IPS DF 19.7 (cell line): ENCODE measurements at regions not wholly inside any gene's neighbourhood (a gene's known extent, or its start where the extent isn't known, plus 50 kb on each side); places are given as distances from the start of the nearest gene placed in this dataset.
"Not testable (repeated sequence)": the region's sequence is repeated elsewhere in the genome, so short reads cannot be mapped to it uniquely, and the experiment has no call there.

Experiments
- DNase-seq: peaks from one replicate; pipeline ENCODE4 v3.0.0-alpha.2; 2013; ENCODE audit warnings: low read depth, low spot score

DNA sequence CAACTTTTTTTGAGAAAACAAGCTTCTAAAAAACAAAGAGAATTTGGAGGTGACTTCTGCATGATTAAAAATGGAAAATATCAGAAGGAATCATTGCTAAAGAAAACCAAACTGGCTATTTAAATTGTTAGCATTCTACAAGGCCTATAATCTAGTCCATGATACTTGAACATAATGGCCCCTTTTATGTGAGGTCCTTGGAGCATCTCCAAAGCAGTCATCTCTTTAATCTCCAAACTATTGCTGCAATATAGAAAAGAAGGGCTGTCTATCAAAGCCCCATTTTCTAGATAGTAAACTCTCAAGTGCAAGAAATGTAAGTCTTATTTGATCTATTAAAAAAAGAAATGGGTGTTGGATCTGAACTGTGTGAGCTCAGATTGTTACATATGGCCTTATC lies 615.1 kb downstream of the CENPC start:
- DNase-seq = no peak

DNA sequence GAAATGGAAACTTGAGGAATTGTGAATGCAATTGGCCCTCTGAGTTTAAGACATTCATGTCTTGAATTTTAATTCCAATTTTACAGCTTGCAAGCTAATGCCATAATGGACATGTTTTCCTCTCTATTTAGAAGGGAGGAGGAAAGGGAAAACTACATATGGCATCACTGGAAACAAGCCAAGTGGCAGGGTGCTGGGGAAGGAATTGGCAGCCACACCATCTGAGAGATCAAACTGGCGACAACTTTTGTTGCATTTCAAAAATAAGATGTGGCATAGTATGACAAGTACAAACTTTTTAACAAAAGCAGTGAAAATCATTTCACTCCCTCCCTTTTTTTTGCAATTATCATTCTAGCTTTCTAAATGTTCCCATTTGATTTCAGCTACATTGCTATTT lies 615.6 kb downstream of the CENPC start:
- DNase-seq = no peak

DNA sequence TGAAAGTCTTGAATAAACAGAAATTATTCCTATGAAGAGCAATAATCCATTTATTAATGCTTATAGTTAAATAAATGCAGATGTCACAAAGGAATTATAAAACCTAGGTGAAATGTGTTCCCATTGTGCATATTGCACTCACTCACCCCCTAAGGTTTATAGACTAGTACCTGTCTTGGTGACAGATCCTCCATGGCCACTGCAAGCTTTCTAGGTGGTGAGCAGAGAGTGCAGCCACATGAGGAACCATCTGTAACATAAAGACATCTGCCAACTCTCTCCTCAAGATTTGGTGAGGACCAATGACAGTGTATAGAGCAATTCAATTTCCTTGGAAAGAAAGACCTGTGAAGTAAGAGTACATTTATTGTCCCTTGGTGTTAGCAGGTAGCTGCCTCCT lies 616.4 kb downstream of the CENPC start:
- not testable (repeated sequence) for DNase-seq

DNA sequence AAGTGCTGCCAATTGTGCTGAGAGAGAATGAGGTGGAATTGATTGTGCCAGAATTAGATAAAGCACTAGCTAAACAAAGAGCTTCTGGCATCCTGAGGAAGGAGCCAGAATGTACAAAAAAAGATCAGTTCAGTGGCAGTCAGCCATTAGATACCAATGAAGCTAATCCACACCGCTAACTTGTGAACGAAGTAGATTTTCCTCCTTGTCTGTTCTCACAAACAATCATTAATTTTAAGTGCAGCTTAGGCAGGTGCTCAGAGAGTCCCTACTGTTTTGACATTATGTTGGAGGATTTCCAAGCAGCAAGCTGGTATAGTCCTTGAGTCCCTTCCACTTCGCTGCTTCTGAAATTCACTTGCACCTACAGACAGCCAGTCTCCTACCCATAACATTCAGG lies 617.4 kb downstream of the CENPC start:
- DNase-seq = no peak

DNA sequence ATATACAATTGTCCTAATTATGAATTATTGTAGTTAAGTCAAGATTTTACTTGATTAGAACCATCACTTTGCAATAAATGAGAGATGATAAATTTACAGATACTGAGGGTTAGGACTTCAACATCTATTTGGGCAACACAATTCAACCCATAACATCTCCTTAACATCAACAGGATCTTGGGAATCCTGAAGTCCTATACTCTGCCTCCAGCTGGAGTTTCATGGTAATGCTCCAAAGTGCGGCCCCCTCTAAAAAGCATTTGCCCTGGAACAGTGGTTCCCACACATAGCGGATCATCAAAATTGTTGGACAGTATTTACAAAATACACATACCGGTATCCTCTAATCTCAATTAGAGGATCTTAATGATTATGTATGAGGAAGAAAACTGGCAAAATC lies 618.6 kb downstream of the CENPC start:
- DNase-seq = no peak

DNA sequence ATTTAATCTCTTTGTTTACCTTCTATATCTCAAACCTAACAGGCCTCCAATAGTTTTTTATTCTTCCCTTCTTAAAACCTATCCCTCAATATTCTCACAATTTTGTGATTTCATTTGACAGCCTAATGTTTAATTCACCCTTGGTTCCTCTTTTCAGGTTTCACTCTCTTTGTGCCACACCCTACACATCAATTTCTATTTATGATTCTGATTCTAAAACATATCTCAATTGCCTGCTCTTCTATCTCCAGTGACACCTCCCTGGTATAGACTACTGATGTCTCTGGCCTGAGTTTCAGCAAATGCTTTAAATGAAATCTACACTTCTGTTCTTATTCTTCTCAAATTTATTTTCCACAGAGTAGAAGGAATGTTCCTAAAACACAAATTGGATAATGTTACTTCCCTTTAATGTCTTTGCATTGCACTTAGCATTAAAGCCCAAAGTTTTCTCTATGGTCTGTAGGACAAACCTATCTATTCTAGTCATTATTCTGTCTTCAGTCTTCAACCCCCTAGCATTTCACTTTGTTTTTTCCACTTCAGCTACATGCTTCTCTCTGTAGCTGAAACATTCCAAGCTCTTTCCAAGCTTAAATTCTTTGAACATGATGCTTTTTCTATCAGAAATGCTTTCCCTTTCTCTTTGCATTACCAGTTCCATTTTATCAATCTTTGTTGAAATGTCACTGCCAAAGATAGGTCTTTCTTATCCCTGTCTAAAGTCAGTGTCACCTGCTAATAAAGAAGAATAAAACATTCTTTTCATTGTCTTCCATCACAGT lies 622.0 kb downstream of the CENPC start:
- no peak for DNase-seq

DNA sequence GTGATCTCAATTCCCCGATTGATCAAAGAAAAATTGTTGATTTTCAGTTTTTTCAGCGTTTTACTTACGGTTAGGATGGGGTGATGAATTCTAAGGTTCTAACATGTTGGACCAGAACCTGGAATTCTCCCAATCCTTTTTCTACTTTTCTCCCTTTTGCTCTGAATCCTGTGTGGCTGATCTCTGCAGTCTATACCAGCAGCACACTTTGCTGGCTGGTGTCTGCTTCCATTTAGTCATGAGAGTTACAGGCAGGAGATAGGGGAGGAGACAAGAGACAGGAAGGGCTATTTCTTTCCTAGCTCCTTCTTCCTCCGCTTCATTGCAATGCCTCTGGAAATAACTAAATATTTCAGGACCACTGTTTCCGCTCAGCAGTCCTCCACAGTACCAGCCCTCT lies 623.9 kb downstream of the CENPC start:
- DNase-seq = no peak

DNA sequence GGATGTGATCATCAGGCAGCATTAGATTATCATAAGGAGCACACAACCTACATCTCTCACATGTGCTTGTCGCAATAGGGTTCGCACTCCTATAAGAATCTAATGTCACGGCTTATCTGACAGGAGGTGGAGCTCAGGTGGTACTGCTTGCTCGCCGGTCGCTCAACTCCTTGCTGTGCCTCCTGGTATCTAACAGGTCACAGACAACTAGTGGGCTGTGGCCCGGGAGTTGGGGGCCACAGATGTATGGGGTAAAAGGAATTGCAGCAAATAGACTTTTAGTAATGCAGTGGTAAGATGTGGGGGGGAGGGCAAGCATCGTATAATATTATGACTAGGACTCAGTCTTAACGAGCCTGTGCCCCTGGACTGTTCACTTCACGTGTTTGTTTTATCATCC lies 624.8 kb downstream of the CENPC start:
- no peak for DNase-seq

DNA sequence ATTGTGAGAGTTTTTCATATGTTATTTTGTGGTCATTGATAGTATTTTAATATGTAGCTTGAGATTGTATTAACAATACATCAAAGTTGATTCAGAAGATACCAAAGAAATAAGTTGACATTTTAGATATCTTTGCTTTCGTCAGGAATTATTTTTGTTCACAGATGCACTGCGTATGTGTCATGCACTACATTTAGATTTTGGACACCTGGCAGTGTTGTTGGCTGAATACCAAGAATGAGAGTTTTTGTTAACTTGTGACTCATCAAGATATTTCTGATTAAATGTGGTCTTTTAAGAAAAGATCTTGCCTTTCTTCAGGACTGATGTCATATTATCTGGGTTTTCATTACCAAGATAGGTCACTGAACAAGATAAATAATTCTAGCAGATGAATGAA lies 633.4 kb downstream of the CENPC start:
- DNase-seq = no peak

DNA sequence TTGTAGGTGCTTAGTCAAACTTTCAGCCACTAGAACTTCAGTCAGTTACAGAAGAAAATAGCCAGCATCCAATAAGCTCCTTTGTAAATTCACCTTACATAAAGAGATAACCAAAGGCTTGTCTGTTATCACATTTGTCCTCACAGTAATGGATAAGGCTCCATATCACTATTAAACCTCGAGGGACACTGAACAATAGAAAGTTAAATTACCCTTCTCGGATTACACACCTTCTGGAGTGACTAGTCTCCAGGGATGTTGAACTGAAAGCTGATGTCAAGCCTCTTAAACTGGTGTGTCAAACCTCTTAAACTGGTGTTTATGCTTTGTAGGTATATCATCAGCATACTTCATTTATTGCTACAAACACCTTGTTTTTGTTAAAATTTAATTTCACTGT lies 639.0 kb downstream of the CENPC start:
- DNase-seq = no peak

DNA sequence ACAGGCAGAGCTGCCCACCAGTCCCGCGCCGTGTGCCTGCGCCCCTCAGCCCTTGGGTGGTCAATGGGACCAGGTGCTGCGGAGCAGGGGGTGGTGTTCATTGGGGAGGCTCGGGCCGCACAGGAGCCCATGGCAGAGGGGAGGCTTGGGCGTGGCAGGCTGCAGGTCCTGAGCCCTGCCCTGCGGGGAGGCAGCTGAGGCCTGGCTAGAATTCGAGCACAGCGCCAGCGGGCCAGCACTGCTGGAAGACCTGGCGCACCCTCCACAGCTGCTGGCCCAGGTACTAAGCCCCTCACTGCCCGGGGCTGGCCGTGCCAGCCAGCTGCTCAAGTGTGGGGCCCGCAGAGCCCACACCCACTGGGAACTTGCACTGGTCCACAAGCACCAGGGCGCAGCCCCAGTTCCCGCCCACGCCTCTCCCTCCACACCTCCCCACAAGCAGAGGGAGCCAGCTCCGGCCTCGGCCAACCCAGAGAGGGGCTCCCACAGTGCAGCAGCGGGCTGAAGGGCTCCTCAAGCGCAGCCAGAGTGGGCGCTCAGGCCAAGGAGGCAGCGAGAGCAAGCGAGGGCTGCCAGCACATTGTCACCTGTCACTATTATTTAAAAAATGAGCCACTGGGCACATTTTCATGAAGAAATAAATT lies 645.8 kb downstream of the CENPC start:
- no peak for DNase-seq

DNA sequence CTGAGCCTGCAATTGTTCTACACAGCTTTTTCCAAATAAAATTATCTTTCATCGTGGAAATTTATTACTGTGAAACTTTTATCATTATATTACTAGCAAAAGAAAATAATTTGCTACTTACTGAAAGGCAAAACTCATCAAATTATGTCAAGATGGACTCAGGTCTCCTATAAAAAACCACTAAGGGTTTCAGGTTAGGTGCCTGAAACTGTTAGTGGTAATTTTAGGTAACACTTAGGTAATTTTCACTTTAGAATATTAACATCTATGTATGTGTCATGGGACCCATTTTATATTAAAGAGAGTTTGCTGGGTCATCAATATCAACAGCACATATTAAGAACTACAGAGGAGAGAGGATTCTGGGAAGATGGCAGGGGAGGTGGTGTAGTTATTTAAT lies 651.5 kb downstream of the CENPC start:
- no peak for DNase-seq

DNA sequence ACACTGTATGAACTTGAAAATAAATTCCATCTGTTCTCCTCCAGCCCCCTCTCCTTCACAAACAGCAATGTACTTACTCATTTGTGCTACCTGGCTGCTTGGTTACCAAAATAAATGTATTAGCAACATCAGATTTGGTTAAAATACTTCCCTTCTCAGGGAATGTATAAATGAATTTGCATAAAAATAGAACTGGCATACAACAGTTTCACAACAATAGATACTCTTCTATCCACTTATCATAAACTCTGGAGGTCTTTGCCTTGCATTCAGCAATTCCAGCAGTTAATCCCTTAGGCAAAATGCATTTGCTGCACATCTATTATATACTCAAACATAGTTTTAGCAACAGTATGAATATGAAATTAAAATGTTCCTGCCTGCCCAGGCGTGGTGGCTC lies 658.2 kb downstream of the CENPC start:
- DNase-seq = no peak

DNA sequence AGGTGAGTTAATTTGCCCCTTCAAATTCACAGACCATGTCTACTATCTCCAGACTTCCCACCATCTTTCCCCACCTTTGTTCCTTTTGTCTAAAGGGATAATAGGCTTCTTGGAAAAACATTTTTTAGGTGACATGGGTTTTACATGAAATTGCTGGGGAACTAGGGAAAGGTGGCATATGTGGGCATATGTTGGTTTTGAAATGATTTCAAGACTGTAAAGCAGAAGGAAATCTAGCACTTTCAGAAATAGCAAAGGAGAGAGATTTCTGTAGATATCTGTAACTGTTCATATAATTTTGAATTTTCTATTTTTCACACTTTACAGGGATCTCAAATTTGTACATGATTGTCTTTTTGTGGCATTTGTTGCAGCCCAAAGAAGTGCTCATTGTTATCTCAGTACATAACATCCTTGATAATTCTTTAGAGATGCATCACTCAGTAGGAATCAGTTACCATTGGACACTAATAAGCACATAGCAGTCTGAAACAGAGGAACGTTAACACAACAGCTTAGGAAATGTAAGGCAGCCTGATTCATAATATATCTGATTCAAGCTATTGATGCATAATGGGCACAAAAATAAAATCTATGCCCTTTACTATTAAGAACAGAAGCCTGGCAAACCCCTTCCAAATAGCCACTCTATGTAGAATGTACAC lies 659.7 kb downstream of the CENPC start:
- DNase-seq = no peak

DNA sequence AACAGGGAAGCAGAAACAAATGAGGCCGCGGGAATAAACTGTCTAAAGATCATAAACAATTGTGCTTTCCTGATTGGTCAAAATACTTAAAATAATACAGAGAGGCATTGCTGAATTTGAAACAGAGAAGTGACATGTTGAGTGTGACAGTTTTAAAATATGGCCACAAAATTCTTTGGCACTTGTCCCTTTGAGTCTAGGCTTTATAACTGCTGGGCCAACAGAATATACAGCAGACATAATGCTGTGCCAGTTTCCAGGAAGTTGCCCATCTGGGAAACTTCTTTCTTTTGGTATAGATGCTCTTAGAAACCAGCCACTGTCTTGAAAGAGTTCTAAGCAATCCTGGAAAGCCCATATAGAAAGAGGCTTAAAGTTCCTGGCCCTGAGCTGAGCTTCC lies 668.4 kb downstream of the CENPC start:
- no peak for DNase-seq

DNA sequence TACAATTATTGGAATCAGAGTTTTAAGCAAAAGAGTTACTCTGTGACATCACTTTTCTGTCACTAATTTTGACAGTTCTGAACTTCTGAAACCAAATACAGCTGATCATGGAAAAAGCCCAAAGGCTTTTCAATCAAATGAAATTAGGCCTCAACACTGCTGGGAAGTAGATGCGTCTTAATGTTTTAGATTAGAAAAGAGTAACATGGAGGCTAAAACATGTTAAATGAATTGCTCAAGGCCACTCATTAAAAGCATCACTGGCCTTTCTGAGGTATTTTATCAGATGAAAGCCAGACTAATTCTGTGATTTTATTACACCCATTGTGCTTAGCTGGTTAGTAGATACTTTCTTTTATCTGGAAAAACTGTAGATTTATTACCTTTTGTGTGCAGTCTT lies 672.6 kb downstream of the CENPC start:
- DNase-seq = no peak

DNA sequence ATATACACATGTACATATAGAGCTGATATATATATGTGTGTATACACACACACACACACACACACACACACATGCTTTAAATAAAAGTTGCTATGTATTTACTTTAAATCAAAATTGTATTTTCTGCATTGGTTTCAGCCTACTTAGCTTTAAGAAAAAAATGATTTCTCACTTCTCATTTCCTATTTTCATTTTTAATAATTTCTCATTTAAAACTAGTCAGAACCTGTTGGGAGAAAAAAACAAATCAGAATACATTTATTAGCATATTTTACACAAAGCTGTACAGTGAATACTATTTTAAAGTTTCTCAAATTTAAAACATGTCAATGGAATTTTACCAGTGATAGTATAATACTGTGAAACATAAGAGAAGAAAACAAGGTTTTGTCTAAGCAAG lies 681.8 kb downstream of the CENPC start:
- DNase-seq = no peak

DNA sequence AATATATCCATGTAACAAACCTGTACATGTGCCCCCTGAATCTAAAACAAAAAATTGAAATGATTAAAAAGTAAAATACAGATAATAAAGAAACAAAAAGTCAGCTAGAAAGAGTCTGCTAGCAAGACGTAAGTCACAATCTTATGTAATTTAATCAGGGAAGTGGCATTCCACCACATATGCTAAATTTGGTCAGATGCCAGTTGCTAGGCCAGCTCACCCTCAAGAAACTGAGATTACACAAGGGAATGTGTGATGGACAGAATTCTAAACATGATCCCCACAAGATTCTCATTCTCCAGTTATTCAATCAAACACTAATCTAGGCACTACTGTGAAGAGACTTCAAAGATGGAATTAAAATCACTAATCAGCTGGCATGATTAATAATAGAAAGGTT lies 689.3 kb downstream of the CENPC start:
- no peak for DNase-seq

DNA sequence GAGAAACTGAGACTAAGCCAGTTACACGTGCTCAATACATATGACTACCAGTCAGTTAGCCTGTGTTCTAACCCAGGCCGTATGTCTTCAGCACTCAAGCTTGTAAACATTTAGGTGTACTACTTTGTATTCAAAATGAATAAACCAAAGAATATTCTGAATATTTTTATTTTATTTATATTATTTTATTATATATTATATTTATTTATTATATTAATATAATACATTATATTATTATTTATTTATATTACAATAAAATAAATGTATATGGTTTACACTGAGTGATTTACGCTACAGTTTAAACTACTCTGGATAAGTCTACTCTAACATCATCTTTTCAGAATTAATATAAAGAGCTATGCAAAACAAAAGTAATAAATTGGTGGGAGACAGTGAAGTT lies 691.5 kb downstream of the CENPC start:
- no peak for DNase-seq

DNA sequence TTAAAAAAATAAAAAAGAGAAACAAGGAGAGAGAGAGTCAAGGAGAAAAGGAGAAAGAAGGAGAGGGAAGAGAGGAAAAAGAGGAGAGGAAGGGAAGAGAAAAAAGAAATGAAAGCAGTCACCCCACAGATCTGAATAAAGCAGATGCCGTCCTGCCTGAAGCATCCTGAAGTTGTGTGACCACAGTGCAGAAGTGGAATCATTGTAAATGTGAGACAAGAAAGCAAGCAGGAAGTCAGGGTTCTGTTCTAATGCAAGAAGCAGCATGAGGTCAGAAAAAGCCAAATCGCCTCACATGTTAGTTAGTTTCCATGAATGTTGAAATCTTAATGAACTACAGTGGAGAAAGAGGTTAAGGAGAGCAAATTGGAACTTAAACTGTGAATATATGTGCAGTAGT lies 692.5 kb downstream of the CENPC start:
- no peak for DNase-seq

DNA sequence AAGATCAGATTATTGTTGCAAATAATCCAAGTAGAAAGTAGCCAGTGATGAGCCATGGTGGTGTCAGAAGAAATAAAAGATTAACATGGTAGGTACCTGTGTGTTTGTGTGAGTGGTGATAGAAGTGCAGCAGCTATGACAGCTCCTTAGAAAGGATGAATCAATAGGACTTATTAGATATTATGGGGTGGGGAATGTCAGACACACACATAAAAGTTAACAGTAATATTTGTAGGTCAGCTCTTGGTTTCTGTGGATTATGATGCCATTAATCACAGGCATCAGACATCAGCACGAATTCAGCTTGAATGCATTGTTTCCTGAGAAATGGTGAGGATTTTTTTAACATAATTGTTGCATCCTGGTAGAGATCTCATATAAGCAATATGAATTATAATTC lies 695.7 kb downstream of the CENPC start:
- DNase-seq = no peak

DNA sequence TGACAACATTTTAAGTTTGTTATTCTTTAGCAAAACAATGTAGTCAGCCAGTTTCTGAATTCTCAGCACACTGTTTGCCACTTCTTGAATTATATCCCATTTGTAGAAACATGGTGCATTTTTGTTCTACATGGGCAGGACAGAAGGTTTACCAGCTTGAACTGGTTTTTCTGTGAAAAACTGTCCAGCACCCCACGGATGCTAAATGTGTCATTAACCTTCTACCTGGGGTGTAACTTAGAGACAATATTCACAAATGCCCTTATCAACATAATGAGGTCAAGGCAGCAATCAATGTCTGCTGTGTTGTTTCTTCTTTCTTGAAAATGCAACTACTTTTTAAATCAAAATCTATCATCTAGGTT lies 702.6 kb downstream of the CENPC start:
- no peak for DNase-seq

DNA sequence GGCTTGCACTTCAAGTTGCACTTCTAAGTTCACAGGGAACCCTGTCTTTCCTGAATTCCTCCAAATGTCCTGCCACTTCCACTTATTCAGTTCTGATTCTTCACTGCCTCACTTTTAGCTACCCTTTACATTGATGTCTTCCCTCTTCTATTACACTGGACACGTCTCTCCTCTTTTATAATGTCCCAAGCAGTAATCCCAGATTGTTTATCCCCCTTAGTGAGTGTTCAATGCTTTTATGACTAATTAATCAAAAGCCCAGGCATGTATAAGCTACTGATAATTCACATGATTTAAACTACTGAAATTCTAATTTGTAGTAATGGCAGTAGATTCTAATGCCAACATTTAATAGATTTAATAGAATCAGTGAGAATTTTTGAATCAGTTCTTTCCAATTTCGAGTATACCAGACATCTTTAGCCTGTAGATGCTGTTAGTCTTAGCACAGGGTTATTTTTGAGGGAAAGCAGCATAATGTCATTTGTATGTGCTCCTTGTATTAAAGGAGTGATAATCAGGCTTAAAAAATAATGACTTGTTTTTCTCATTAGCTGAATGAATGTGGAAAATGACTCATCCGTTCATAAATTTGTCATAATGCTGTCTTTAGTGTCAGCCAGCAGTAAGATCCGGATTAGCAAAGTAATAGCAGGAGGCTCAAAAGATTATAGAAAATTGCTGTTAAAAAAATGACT lies 703.1 kb downstream of the CENPC start:
- DNase-seq = no peak
